ENCODE measurements at regions not wholly inside any gene's neighbourhood (a gene's known extent, or its start where the extent isn't known, plus 50 kb on each side); places are given as distances from the start of the nearest gene placed in this dataset.
A peak's percentile ranks its signal among the peaks of the same experiment; 100 is the strongest.

GRCh38 chr3:102181175-102181920, 253.5 kb upstream of the ZPLD1 start:
- Histone ChIP-seq H3K4me3 (no peak overlapping the region), H3K4me1 (ENCODE audit: low read depth) (no peaks in the 10 kb centered on the region), H3K27ac (no peak overlapping the region), H3K36me3 (no peaks in the 10 kb centered on the region), H3K9me3 (ENCODE audit: low read depth) (no peaks in the 10 kb centered on the region), H3K27me3 (no peaks in the 10 kb centered on the region)
- no peak for TF ChIP-seq CTCF (IDR thresholded peaks at IDR 0.05; ENCODE audit: low read depth, low read length)
- DNase-seq (ENCODE audit: low read depth in 1 of 2, low spot score in 1 of 2), result peak; percentile 5 to 91

GRCh38 chr3:102182162-102182561, 252.7 kb upstream of the ZPLD1 start:
- DNase-seq (ENCODE audit: low read depth in 1 of 2, low spot score in 1 of 2), result peak in 1 of 2 donors; percentile 72
- H3K9me3 ChIP-seq (ENCODE audit: low read depth), result no peaks in the 10 kb centered on the region
- H3K4me3 ChIP-seq, result no peak overlapping the region
- TF ChIP-seq CTCF (IDR thresholded peaks at IDR 0.05; ENCODE audit: low read depth, low read length), result no peak
- H3K4me1 ChIP-seq (ENCODE audit: low read depth), result no peaks in the 10 kb centered on the region
- no peaks in the 10 kb centered on the region for H3K27me3 ChIP-seq
- H3K36me3 ChIP-seq, result no peaks in the 10 kb centered on the region
- H3K27ac ChIP-seq, result no peak overlapping the region

GRCh38 chr3:102183186-102183585, 251.6 kb upstream of the ZPLD1 start:
- no peak overlapping the region for H3K27ac ChIP-seq
- no peak overlapping the region for H3K4me3 ChIP-seq
- H3K9me3 ChIP-seq (ENCODE audit: low read depth), result no peaks in the 10 kb centered on the region
- TF ChIP-seq CTCF (IDR thresholded peaks at IDR 0.05; ENCODE audit: low read depth, low read length), result no peak
- no peaks in the 10 kb centered on the region for H3K36me3 ChIP-seq
- H3K4me1 ChIP-seq (ENCODE audit: low read depth), result no peaks in the 10 kb centered on the region
- no peaks in the 10 kb centered on the region for H3K27me3 ChIP-seq
- no peak for DNase-seq (ENCODE audit: low read depth in 1 of 2, low spot score in 1 of 2)

- Histone ChIP-seq H3K27me3 (no peaks in the 10 kb centered on the region), H3K9me3 (ENCODE audit: low read depth) (no peaks in the 10 kb centered on the region), H3K4me1 (ENCODE audit: low read depth) (no peaks in the 10 kb centered on the region), H3K27ac (no peak overlapping the region), H3K4me3 (no peak overlapping the region), H3K36me3 (no peaks in the 10 kb centered on the region)
- DNase-seq (ENCODE audit: low read depth in 1 of 2, low spot score in 1 of 2), result no peak
- no peak for TF ChIP-seq CTCF (IDR thresholded peaks at IDR 0.05; ENCODE audit: low read depth, low read length)
Observed at GRCh38 chr3:102183623-102184022, 251.2 kb upstream of the ZPLD1 start.

- Histone ChIP-seq H3K4me1 (ENCODE audit: low read depth) (no peaks in the 10 kb centered on the region), H3K27me3 (no peaks in the 10 kb centered on the region), H3K9me3 (ENCODE audit: low read depth) (no peaks in the 10 kb centered on the region), H3K4me3 (no peak overlapping the region), H3K27ac (no peak overlapping the region), H3K36me3 (no peaks in the 10 kb centered on the region)
- TF ChIP-seq CTCF (IDR thresholded peaks at IDR 0.05; ENCODE audit: low read depth, low read length), result no peak
- DNase-seq (ENCODE audit: low read depth in 1 of 2, low spot score in 1 of 2), result no peak
Observed at GRCh38 chr3:102189541-102189940, 245.3 kb upstream of the ZPLD1 start.

All from cardiac muscle cell (in vitro differentiated cells and primary cell).